Hematopoietic multipotent progenitor cell treated with erythropoietin and hydrocortisone succinate and interleukin-3 and kit ligand, for 4 days (in vitro differentiated cells): ENCODE measurements at regions not wholly inside any gene's neighbourhood (a gene's known extent, or its start where the extent isn't known, plus 50 kb on each side); places are given as distances from the start of the nearest gene placed in this dataset.
"Not testable (repeated sequence)": the region's sequence is repeated elsewhere in the genome, so short reads cannot be mapped to it uniquely, and the experiment has no call there.

ENCODE experiments used
- DNase-seq: peaks from one replicate; pipeline ENCODE4 v3.0.0-alpha.2; 2015

DNA sequence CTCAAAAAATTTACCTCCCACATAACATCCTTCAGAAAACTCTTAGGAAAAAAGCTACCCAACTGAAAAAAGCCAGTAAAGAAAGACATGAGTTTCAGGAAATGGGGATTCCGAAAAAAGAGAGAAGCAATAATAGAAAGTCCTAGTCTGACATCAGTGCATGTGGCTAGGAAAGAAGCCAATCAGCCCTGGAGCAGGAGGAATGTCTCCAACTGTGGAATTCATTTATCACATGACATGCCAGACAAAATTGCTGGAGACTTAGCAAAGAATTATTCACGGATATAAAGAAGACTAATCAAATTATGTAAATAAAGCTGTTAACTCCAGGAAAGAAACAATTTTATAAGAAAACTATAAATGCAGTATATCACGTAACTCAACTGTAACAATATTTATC, 258.9 kb upstream of the RARB start:
- DNase-seq = no peak

DNA sequence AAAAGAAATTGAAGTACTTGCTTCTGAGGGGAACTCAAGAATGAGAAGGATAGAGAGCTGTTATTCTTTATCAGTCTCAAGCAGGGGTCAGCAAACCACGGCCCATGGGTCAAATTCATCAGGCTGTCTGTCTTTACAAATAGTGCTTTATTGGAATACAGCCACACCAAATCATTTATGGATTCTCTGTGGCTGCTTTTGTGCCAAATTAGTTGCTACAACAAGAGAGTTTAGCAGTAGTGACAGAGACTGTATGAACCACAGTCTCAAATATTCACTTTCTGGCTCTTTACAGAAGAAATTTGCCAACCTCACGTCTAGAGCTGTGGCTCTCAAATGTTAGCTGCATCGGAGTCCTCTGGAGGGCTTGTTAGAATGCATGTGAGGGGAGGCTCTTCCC, 258.0 kb upstream of the RARB start:
- no peak for DNase-seq

DNA sequence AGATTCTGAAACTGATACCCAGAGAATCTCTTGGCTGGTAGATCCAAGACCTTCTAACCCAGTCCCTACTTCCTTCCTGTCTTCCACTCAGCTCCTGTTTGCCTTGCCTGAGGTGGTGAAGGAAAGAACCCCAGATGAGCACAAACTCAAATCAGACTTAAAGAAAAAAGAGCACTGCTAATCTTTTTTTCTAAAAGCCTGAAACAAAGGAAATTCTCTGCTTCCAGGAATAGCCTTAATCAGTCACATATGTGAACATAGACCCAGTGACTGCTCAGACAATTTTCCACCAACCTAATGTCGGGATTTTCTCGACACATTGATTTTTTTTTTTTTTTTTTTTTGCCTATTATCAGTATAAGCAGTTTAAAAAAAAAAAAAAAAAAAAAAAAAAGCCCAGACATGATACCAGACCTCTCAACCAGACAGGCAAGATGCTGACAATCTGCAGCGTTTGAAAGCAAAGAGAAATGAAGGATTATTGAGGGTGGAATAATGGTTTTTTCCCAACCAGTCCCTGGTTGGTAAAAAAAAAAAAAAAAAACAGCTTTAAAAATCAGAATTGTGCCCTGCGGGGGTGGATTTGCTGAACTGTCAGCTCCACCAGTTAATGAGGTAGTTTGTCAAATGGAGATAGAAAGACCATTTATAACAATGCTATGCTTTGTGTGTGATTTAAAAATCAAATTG, 256.8 kb upstream of the RARB start:
- DNase-seq = no peak

DNA sequence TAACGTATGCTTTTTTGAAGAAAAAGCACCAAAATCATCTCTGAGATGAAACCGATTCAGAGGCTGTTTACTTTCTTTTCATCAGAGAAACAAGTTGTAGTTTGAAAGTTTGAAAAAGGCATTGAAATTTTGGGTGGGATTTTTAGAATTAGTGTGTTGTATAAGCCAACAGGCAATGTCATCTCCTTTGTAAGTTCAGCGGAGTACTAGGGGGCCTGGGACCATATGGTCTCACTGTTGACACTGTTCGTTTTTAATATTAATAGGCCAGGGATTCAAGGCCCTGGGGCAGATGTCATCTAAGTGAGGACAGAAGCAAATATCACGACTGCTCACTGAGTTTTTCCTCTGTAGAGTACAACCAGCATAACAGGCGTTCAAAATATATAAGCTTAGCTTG, 256.2 kb upstream of the RARB start:
- DNase-seq = no peak

DNA sequence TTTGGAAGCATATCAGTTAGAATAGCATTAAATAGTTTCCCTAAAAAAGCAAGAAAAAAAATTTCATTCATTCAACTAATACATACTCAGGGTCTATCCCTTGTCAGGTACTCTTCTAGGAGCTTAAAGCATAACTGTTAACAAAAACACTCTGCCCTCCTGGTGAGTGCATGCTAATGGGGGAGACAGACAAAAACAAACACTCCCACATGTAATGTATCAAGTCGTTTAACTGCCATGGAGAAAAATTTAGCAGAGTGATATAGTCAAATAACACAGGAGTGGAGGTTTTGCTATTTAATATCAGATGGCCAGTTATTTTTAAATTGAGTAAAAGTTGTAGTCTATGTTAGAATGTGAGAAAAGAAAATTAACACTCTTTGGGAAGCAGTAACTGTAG, 254.5 kb upstream of the RARB start:
- no peak for DNase-seq

DNA sequence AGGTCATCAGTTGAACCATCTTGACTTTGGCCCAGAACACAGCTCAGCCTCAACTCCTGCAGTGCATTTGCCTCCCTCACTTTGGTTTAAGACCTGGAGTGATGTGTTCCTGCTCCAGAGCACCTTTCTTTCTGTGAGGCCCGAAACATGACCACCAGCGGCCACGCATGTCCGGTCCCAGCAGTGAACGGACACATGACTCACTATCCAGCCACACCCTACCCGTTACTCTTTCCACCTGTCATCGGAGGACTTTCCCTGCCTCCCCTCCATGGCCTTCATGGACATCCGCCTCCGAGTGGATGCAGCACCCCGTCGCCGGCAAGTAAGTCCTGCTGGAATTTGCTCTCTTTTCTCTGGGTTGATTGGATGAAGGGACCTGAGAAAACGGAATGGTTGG, 253.8 kb upstream of the RARB start:
- DNase-seq = no peak

DNA sequence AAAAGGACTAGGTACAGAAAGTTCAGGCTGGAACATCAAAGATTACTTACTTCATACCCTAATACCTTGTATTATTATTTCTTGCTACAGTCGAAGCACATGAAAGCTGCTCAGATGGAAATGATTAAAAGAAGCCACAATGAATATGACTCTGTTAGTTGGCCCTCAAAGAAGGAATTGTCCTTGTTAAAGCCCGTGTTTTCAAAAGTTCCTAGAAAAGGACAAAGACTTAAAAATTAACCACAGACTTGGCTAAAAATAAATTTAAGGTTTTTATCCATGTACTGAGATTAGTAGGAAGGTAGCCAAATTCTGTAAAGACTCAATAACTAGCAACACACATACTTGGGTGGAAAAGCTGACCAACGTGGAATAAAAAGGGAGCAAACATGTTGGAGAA, 251.0 kb upstream of the RARB start:
- DNase-seq = no peak

DNA sequence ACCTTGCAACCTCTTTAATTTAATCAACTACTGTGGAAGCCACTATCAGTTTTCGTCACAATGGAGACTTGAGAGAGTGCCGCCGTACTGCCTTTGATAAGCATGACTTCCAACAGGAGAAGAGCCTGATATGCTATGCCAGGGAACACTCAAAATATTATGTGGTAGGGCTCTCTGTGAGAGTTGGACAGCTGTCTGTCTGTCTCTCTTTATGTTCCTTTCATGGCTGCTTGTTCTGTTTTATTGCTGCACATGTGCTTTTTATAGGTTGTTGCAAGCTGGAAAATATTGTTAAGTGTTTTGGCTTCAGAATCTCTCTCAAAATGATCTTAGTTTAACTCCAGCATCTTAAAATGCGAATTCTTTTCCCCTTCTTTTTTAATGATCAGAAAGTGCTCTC, 249.4 kb upstream of the RARB start:
- no peak for DNase-seq

DNA sequence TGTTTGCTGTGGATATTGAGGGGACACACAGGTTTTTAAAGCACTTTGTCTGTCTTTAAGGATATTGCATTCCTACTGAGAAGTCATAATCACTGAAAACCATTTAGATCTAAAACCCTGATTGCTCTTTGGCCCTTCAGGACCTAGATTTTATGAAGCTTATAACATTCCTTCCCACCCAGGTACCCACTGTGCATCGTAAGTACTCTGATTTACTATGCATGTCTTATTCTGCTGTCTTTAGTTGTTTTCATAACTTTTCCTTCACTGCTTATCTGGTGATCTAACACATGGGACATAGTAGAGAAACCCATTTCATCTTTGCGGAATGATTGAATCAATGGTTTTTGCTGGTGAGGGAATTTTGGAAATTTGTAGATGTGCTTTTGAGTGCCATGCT, 247.0 kb upstream of the RARB start:
- DNase-seq = no peak

DNA sequence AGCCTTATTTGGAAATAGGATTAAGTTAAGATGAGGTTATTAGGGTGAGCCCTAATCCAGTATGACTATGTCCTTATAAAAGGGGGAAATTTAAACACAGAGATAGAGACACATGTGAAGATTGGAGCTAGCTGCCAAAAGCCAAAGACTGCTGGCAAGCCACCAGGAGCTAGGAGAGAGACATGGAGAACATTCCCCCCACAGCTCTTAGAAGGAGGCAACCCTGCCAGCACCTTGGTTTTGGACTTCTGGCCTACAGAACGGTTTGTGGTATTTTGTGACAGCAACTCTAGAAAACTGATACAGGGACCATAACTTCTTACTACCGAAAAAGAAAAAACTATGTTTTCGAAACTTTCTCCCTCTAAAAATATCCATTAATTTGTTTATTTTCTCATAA, 245.3 kb upstream of the RARB start:
- no peak for DNase-seq

DNA sequence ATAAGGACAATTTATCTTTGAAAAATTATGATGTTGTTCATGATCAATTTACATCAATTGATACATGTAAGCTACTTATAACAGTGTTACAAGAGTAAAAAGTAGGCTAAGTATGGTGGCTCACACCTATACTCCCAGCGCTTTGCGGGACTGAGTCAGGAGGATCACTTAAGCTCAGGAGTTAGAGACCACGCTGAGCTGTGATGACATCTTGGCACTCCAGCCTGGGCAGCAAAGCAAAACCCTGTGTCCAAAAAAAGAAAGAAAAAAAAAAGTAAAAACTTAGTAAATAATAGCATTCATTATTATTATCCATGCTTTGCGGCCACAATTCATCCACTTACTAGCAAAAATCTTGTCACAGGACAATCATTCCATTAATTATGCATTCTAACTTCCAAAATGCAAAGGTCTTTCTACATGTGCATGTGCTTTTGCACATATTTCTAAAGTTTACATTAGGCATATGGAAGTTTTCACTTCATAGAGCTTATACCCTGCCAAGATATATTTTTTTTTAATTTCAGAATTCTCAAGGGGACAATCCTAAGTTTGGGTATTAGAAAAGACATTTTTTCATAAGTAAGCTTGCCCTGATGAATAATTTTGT, 243.3 kb upstream of the RARB start:
- no peak for DNase-seq

DNA sequence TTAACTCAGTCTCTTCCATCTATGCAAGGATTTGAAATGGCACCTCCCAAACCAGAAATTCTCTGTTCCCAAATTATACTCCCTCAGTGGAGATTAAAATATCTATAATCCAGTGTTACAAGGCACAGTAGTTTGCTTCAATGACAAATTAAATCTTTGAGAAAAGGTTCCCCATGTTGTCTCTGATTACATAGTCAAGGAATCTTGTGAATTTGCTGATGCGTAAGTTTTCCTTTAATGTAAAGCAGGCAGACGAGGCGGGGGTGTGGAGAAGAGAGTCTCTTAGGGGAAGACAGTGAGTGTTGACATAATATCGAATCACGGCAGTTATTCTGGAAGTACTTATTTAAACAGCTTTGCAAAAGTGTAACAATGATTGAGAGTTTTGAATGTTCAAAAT, 236.4 kb upstream of the RARB start:
- no peak for DNase-seq

DNA sequence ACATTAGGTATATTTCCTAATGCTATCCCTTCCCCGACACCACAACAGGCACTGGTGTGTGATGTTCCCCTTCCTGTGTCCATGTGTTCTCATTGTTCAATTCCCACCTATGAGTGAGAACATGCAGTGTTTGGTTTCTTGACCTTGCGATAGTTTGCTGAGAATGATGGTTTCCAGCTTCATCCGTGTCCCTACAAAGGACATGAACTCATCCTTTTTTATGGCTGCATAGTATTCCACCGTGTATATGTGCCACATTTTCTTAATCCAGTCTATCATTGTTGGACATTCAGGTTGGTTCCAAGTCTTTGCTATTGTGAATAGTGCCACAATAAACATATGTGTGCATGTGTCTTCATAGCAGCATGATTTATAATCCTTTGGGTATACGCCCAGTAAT, 228.5 kb upstream of the RARB start:
- DNase-seq = not testable (repeated sequence)

DNA sequence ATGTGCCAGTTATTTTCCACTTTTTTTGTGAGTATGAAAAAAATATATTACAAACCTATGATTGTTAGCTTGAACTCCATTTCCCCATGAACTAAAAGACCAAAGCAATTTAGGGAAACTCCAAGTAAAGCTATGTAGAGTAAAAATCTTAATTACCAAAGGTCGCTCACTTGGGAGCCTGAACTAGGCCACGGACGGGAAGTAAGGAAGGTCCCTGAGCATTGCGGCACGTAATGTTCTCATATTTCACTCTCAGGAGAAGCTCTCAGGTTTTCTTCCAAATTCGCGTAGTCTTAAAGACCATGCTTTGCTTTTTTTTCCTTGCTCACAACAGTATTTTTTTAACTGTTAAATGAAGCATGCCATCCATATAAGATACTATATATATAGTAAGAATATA, 215.3 kb upstream of the RARB start:
- DNase-seq = no peak

DNA sequence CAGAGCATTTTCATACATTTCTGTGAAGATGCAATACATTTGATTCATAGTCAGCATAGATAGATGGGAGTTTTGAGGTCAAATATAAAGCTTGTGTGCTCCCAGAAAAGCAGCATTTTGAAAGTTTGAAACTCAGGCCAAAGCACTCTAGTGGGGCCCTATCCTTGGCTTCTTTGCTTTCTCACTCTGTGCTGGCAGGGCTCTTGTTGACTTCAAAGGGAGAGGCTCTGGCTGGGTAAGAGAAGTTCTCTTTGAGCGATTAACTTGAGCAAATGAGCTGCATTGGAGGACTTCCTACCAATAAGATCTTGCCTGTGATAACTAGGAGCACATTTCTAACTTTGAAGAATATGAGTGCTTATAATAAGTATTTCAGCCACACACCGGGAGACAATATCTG, 214.0 kb upstream of the RARB start:
- no peak for DNase-seq

DNA sequence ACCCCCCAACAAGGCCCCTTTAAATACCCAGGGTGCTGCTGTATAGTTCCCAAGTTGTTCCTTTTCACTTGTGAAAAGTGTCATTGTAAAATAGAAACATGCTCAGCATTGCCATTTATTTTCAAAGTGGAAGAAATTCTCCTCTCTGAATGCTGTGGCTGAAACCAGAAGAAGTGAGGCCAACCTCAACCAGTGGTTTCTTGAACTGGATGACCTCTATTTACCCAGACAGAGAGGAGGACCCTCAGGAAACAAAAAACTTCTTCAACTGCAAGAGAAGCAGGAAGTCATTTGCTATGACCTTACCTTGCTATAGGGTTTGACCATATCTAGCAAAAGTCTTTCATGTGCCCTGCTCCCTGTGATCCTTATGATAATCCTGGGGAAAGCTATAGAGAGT, 209.7 kb upstream of the RARB start:
- no peak for DNase-seq

DNA sequence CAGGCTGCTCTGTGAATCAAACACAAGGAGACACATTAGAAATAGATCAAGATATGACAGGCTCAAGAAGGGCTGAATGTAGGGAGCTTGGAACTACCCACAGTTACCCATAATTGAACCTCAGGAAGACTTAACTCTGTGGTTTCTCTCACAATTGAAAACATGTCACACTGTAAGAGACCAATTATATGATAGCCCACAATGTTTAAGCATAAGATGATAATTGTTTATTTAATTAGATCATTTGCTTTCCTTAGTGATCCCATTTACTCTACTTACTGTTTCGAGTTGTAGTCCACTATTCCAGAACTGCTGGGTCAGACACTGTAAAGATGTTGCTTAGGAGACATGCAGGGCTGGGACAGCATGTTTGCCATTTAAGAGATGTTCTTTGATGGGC, 201.3 kb upstream of the RARB start:
- DNase-seq = no peak

DNA sequence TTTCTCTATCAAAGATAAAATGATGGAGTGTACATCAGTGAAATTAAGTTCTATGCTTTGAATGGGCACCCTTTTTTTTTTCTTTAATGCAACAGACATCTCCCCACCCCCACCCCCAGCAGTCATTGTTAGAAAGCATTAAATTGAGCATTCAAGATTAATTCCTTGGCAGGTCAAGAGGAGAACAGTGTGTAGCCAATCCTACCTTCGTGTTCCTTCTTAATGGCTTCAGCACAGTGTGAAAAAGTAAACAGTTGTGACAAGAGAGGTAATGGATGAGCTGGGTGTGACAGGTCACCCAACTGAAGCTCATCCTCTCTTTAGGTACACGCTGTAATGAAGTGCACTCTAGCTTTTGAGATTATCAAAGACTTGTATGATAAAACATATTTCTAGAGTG, 198.5 kb upstream of the RARB start:
- DNase-seq = no peak

DNA sequence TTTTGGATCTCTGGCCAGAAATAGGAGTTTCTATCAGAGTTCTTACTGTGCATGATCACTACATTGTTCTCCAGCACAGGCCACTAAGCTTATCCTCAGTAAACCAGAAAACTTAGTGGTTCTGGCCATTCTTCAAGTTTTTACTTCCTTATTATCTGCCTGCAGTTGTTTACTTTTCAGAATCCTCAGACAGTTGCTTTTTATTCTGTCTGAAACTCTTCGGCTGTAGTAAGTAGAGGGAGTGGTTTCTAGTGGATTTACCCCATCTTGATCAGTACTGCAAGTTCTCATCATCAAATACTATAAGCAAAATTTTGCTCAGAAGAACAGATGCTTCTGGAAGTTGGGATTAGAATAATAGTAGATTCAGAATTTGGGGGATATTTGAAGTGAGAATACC, 193.0 kb upstream of the RARB start:
- DNase-seq = no peak

DNA sequence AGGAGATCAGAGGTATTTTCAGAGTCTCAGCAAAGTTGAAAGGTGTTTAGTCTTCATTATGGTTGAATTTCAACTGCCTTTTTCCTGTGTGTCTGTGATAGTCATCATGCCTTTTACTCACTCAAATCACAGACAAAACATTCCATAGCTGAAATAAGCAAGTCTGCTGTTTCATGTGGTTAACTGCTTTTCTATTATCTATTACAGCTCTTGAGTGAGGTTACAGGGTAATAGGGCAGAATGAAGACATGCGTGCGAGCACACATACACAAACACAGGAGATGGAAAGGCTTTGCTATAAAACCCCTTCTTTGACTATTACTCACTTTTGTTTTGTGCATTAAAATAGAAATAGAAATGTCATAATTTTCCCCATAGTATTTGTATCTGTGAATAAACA, 192.6 kb upstream of the RARB start:
- no peak for DNase-seq

DNA sequence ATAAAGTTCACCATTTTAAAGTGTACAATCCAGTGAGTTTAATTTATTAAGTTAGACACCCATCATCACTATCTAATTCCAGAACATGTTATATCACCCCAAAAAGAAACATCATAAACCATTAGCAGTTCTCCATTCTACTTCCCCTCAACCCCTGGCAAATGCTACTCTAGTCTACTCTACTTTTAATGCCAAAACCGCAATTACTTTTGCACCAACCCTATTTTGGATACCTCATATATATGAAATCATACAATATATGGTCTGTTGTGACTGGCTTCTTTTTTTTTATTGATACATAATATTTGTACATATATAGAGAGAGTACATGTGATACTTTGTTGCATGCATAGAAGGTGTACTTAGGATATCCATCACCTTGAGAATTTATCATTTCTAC, 190.5 kb upstream of the RARB start:
- DNase-seq = no peak

DNA sequence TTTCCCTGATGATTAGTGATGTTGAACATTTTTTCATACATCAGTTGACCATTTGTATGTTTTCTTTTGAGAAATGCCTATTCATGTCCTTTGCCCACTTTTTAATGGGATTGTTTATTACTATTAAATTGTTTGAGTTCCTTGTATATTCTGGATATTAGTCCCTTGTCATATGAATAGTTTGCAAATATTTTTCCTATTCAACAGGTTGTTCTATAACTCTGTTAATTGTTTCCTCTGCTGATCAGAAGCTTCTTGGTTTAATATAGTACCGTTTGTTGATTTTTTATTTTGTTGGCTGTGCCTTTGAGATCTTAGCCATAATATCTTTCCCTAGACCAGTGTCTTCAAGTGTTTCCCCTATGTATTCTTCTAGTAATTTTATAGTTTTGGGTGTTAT, 189.0 kb upstream of the RARB start:
- no peak for DNase-seq

DNA sequence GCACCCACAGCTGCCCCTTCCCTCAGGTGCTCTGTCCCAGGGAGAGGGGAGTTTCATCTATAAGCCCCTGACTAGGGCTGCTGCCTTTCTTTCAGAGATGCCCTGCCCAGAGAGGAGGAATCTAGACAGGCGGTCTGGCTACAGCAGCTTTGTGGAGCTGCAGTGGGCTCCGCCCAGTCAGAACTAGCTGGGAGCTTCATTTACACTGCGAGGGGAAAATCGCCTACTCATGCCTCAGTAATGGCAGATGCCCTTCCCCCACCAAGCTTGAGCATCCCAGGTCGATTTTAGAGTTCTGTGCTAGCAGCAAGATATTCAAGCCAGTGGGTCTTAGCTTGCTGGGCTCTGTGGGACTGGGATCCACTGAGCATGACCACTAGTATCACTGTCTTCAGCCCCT, 181.2 kb upstream of the RARB start:
- no peak for DNase-seq

DNA sequence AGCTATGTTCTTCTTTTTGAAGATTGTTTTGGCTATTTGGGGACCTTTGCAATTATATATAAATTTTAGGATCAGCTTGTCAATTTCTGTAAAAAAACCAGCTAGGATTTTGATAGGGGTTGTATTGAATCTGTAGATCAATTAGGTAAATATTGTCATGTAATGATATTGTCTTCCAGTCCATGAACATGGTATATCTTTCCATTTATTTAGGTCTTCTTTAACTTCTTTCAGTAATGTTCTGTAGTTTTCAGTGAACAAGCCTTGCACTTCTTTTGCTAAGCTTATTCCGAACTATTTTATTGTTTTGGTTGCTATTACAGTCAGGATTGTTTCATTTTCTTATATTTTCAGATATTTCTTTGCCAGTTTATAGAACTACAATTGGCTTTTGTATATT, 175.8 kb upstream of the RARB start:
- no peak for DNase-seq

DNA sequence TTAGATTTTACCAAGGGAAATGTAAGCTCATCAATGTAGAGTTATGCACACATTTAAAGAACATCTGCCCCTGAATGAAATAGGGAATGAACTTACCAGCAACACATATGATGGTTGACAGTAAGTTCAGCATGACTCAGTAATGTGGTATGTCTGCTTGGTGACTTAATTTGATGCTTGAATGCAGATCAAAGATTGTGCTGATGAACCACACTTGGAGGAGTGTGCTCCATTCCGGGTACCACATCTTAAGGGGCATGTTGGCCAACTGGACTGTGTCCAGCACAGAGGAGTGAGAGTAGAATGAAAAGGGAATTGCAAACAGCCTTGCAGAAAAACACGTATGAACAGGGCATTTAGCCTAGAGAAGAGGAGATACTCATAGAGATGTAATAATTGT, 171.0 kb upstream of the RARB start:
- DNase-seq = no peak

DNA sequence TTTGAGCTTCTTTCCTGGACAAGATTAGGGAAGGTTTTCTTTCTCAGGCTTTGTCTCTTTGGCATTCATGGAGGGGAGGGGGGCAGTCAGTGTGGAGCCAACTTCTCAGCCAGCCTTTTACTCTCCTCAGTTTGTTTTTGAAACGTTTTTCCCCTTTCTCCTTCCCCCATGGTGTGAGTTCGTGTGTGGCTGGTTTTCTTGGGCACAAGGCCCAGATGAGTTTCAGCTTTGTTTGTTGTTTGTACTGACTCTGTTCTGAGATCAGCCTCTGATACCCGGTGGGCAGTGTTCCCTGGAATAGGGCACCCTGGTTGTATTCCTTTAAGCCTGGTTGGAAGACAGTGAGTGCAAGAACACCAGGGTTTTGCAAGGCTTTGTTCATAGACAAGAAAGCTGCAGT, 168.2 kb upstream of the RARB start:
- no peak for DNase-seq
